ENCODE measurements at regions not wholly inside any gene's neighbourhood (a gene's known extent, or its start where the extent isn't known, plus 50 kb on each side); places are given as distances from the start of the nearest gene placed in this dataset.

- DNase-seq (ENCODE audit: extremely low spot score): no peak
- TF ChIP-seq FOXK2 (IDR thresholded peaks at IDR 0.05) (no peak), FOXM1 (IDR thresholded peaks at IDR 0.05; ENCODE audit: borderline replicate concordance) (no peak), NFRKB (IDR thresholded peaks at IDR 0.05) (no peak), ELF4 (IDR thresholded peaks at IDR 0.05) (no peak)
- ChIA-PET CTCF (no interaction called here), POLR2A (no interaction called here)
These were observed 252.4 kb downstream of the IRF8 start for GRCh38 chr16:86151239-86151851.

GRCh38 chr16:86156155-86156554 lies 257.2 kb downstream of the IRF8 start:
- CTCF ChIA-PET: no interaction called here
- no peak for DNase-seq (ENCODE audit: extremely low spot score)
- POLR2A ChIA-PET: no interaction called here
- TF ChIP-seq ZNF384 (IDR thresholded peaks at IDR 0.05): no peak
- TF ChIP-seq HDGF (IDR thresholded peaks at IDR 0.05; ENCODE audit: borderline replicate concordance): no peak
- TF ChIP-seq FOXM1 (IDR thresholded peaks at IDR 0.05; ENCODE audit: borderline replicate concordance): no peak
- no peak for TF ChIP-seq SP1 (IDR thresholded peaks at IDR 0.05)
- TF ChIP-seq PKNOX1 (IDR thresholded peaks at IDR 0.05): no peak
- no peak for TF ChIP-seq ARNT (IDR thresholded peaks at IDR 0.05)
- no peak for TF ChIP-seq CTBP1 (IDR thresholded peaks at IDR 0.05; ENCODE audit: borderline replicate concordance)
- no peak for TF ChIP-seq BHLHE40 (IDR thresholded peaks at IDR 0.05; ENCODE audit: borderline replicate concordance)
- TF ChIP-seq LEF1 (IDR thresholded peaks at IDR 0.05; ENCODE audit: borderline replicate concordance): no peak
- TF ChIP-seq FOXK2 (IDR thresholded peaks at IDR 0.05): no peak
- TF ChIP-seq TARDBP (IDR thresholded peaks at IDR 0.05): no peak
- TF ChIP-seq SUZ12 (IDR thresholded peaks at IDR 0.05): no peak
- TF ChIP-seq L3MBTL2 (conservative IDR thresholded peaks at IDR 0.05): no peak
- no peak for TF ChIP-seq FOXA1 (IDR thresholded peaks at IDR 0.05)
- no peak for TF ChIP-seq NFRKB (IDR thresholded peaks at IDR 0.05)
- no peak for TF ChIP-seq ELF4 (IDR thresholded peaks at IDR 0.05)

GRCh38 chr16:86157616-86158247 lies 258.8 kb downstream of the IRF8 start:
- TF ChIP-seq CTBP1 (IDR thresholded peaks at IDR 0.05; ENCODE audit: borderline replicate concordance): no peak
- TF ChIP-seq SUZ12 (IDR thresholded peaks at IDR 0.05): no peak
- TF ChIP-seq NFRKB (IDR thresholded peaks at IDR 0.05): no peak
- TF ChIP-seq ZNF384 (IDR thresholded peaks at IDR 0.05): no peak
- no peak for TF ChIP-seq ELF4 (IDR thresholded peaks at IDR 0.05)
- TF ChIP-seq PKNOX1 (IDR thresholded peaks at IDR 0.05): no peak
- no peak for TF ChIP-seq ARNT (IDR thresholded peaks at IDR 0.05)
- TF ChIP-seq LEF1 (IDR thresholded peaks at IDR 0.05; ENCODE audit: borderline replicate concordance): no peak
- TF ChIP-seq FOXK2 (IDR thresholded peaks at IDR 0.05): no peak
- no peak for TF ChIP-seq SP1 (IDR thresholded peaks at IDR 0.05)
- TF ChIP-seq L3MBTL2 (conservative IDR thresholded peaks at IDR 0.05): no peak
- TF ChIP-seq FOXM1 (IDR thresholded peaks at IDR 0.05; ENCODE audit: borderline replicate concordance): no peak
- no peak for TF ChIP-seq HDGF (IDR thresholded peaks at IDR 0.05; ENCODE audit: borderline replicate concordance)
- TF ChIP-seq TARDBP (IDR thresholded peaks at IDR 0.05): no peak
- ChIA-PET POLR2A (no interaction called here), CTCF (no interaction called here)
- no peak for DNase-seq (ENCODE audit: extremely low spot score)

GRCh38 chr16:86158688-86159360 lies 259.9 kb downstream of the IRF8 start:
- ChIA-PET CTCF (interaction anchor here (0.7 kb wide), 1 partner anchor 415 kb away, joined by 3 read pairs; no protein-coding TSS in a partner anchor), POLR2A (no interaction called here)
- no peak for DNase-seq (ENCODE audit: extremely low spot score)
- TF ChIP-seq SUZ12 (IDR thresholded peaks at IDR 0.05) (no peak), CTBP1 (IDR thresholded peaks at IDR 0.05; ENCODE audit: borderline replicate concordance) (no peak), L3MBTL2 (conservative IDR thresholded peaks at IDR 0.05) (no peak), FOXA1 (IDR thresholded peaks at IDR 0.05) (no peak), FOXM1 (IDR thresholded peaks at IDR 0.05; ENCODE audit: borderline replicate concordance) (no peak), PKNOX1 (IDR thresholded peaks at IDR 0.05) (no peak), SP1 (IDR thresholded peaks at IDR 0.05) (no peak), NFRKB (IDR thresholded peaks at IDR 0.05) (no peak), BHLHE40 (IDR thresholded peaks at IDR 0.05; ENCODE audit: borderline replicate concordance) (no peak), LEF1 (IDR thresholded peaks at IDR 0.05; ENCODE audit: borderline replicate concordance) (no peak), ARNT (IDR thresholded peaks at IDR 0.05) (no peak), ZNF384 (IDR thresholded peaks at IDR 0.05) (no peak), HDGF (IDR thresholded peaks at IDR 0.05; ENCODE audit: borderline replicate concordance) (no peak)

GRCh38 chr16:86165479-86165878 lies 266.5 kb downstream of the IRF8 start:
- CTCF ChIA-PET: no interaction called here
- POLR2A ChIA-PET: no interaction called here
- TF ChIP-seq SUZ12 (IDR thresholded peaks at IDR 0.05) (no peak), FOXA1 (IDR thresholded peaks at IDR 0.05) (no peak), PKNOX1 (IDR thresholded peaks at IDR 0.05) (no peak), FOXM1 (IDR thresholded peaks at IDR 0.05; ENCODE audit: borderline replicate concordance) (no peak), NFRKB (IDR thresholded peaks at IDR 0.05) (no peak), FOXK2 (IDR thresholded peaks at IDR 0.05) (no peak), HDGF (IDR thresholded peaks at IDR 0.05; ENCODE audit: borderline replicate concordance) (no peak), LEF1 (IDR thresholded peaks at IDR 0.05; ENCODE audit: borderline replicate concordance) (no peak), ZNF384 (IDR thresholded peaks at IDR 0.05) (no peak), L3MBTL2 (conservative IDR thresholded peaks at IDR 0.05) (no peak), TARDBP (IDR thresholded peaks at IDR 0.05) (no peak), ARNT (IDR thresholded peaks at IDR 0.05) (no peak)

More at GRCh38 chr16:86165479-86165878, 266.5 kb downstream of the IRF8 start:
- no peak for DNase-seq (ENCODE audit: extremely low spot score)
